ENCODE measurements at regions not wholly inside any gene's neighbourhood (a gene's known extent, or its start where the extent isn't known, plus 50 kb on each side); places are given as distances from the start of the nearest gene placed in this dataset.
A peak's percentile ranks its signal among the peaks of the same experiment; 100 is the strongest.

- DNase-seq (ENCODE audit: low read depth), result no peak
Observed at GRCh38 chr4:104795264-104795939, 300.7 kb upstream of the CXXC4 start.

DNA sequence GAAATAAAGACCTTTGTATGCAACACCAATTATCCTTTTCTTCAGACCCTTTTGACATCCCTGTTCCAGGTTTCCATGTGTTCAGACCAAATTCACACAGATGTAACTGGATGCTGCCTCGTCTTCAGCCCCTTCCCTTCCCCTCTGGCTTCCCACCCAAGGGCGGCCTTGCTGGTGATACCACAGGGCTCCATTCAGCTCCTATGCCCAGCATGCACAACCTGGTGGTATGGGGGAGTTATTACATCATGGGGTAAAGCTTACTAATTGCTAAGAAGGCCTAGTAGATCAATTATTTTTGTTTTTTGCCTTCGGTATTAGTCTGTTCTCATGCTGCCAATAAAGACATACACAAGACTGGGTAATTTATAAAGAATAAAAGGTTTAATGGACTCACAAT lies 317.0 kb upstream of the CXXC4 start:
- DNase-seq (ENCODE audit: low read depth), result no peak

GRCh38 chr4:104815665-104816064 lies 321.0 kb upstream of the CXXC4 start:
- no peak for DNase-seq (ENCODE audit: low read depth)

- no peak for DNase-seq (ENCODE audit: low read depth)
Observed at GRCh38 chr4:104818579-104818978, 323.9 kb upstream of the CXXC4 start.

GRCh38 chr4:104826171-104826570 lies 320.5 kb upstream of the TET2 start:
- DNase-seq (ENCODE audit: low read depth), result no peak

GRCh38 chr4:104829761-104830160 lies 316.9 kb upstream of the TET2 start:
- no peak for DNase-seq (ENCODE audit: low read depth)

DNA sequence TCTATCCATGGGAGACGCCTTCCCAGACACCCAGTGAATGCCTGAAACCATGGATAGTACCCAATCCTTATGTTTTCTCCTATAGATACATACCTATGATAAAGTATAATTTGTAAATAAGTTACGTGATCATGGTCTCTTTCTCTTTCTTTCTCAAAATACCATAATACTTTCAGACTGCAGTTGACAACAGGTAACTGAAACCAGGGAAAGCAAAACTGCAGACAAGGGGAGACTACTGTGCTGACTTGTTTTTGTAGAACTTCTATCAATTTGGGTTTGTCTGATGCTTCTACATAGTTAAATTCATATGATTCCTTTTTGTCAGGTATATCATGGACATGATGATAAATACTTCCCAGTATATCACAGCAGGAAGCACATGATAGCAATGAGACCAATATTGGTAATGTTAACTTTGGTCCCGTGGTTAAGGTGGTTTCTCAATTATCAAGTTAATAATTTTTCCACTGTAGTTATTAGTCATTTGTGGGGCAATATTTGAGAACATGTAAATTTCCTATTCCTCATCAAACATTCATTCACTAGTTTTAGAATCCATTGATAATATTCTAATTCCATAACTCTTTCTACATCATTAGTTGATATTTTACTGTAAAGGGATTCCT lies 298.0 kb upstream of the TET2 start:
- no peak for DNase-seq (ENCODE audit: low read depth)

GRCh38 chr4:104859601-104860237 lies 287.0 kb upstream of the TET2 start:
- DNase-seq (ENCODE audit: low read depth), result no peak

DNA sequence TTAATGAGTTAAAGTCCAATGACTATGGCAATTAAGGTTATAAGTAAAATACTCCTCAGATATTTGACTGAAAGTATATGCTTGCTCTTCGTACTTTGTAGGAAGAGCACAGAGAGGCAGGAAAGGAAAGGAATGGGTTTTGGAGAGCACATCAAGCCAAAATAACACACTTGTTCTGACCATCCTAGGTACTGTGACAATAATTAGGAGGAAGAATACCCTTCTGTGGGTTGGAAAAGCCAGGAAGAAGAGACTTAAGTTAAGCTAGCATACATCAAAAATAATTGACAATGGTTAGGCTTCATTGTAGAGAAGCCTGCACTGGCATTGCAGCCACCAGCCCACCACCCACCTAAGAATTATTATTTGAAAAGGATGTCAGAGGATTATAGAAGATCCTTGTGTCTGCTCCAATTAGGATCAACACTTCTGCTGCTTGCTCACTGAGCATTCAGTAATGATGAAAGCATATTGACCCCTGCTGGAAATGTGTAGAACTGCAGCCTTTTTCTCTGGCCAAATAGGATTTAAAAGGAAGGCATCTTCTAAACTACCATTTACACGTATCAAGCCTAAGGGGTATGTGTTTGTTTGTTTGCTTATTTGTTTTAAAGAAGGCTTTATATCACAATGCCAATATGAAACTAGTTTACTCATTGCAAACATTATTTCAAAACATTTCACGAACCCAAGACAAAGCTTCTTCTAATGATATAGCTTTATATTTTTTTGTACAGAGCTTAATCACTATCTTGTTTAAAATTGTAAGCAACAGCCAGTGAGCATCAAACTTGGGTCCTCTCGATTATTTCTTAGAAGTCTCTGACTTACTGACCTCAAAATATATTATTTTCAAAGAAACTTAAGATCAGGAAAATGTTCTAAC lies 286.2 kb upstream of the TET2 start:
- DNase-seq (ENCODE audit: low read depth), result peak; percentile 47

DNA sequence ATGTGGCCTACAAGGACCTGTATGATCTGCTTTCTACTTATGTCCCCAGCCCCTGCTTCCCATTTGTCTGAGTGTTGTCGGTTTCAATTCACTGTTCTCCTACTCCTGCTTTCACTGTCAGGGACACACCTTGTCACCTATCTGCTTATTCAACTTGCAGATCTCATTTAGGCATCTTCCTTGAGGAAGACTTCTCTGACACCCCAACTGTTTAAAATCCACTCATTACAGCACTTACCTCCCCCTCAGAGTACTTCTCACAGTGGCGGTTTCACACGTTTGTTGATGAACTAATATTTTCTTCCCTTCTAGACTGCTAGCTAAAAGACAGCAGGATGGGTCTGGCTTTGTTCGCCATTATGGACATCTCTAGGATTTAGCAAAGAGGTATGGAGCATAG lies 279.9 kb upstream of the TET2 start:
- no peak for DNase-seq (ENCODE audit: low read depth)

DNA sequence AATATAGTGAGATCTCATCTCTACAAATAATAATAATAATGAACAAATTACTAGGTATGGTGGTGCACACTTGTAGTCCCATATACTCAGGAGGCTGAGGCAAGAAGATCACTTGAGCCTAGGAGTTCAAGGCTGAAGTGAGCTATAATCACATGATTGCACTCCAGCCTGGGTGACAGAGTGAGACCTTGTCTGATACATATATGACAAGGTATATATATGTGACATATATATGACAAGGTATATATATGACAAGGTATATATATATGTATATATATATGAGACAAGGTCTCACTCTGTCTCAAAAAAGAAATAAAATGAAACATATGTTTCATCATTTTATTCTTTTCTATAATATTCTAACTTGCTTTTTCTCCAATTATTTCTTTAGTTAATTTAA lies 278.1 kb upstream of the TET2 start:
- no peak for DNase-seq (ENCODE audit: low read depth)

DNA sequence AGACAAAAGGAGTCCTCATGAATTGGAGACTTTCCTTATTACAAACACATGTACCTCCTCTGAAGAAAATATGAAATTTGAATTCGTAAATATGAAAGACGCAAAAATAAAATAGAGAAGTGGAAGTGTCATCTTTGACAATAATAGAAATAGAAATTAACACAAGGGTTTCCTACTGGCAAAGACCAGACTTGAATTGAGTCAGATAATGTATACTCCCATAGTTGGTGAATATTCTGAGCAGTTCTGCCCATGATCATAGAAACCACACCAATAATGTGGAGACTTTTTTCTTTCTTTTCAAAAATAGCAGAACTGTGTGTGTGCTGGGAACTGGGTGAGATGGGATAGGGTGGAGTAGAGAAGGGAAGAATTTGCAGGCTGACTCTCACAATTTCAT lies 277.7 kb upstream of the TET2 start:
- DNase-seq (ENCODE audit: low read depth), result no peak

GRCh38 chr4:104869831-104870230 lies 276.8 kb upstream of the TET2 start:
- DNase-seq (ENCODE audit: low read depth), result no peak

DNA sequence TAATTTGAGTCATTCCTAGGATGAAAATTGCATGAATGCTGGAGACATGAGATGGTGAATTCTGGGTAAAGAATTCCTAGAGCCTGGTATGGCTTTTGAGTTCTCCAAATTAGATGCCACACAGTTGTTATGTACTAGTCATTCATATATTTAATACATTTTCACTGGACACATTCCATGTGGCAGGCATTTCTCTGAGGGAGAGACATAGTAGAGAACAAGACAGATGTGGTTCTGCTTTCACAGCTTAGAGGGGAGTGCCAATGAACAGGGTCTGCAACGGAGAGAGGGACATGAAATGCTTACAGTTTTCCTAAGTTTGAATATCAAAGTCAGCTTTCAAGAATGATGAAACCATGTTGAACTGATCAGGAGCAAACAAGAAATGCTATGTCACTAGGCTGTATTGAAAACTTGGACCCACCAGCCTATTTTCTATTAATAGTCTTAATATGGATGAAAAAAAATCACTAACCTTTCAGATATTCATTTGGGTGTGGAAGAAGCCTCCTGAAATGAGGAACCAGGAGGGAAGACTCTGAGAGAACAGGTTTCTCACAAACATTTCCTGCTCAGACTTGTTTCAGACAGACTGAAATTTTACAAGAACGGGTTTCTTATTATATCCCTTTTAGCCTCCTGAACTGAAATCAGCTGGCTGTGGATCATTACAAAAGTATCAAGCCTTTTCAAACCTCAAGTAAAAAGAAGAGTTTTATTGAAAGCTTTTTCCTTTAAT lies 276.0 kb upstream of the TET2 start:
- no peak for DNase-seq (ENCODE audit: low read depth)

DNA sequence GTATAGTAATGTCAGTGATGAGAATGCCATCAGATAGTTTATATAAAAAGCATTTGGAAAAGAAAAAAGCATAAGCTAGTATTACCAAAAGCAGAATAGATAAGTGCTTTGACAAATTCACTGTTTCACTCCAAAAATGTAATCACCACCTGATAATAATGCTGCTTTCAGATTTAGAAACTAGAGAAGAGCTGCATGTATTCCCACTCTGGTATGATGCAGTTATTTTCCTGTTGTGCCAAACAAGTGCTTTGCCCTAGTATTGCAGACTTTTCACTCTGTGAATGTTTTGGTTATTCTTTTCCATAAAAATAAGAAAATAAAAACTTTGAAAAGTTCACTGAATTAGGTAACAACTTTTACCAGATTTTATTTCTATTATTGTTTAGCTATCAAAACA lies 267.7 kb upstream of the TET2 start:
- DNase-seq (ENCODE audit: low read depth), result no peak

GRCh38 chr4:104879367-104879766 lies 267.3 kb upstream of the TET2 start:
- DNase-seq (ENCODE audit: low read depth), result no peak

DNA sequence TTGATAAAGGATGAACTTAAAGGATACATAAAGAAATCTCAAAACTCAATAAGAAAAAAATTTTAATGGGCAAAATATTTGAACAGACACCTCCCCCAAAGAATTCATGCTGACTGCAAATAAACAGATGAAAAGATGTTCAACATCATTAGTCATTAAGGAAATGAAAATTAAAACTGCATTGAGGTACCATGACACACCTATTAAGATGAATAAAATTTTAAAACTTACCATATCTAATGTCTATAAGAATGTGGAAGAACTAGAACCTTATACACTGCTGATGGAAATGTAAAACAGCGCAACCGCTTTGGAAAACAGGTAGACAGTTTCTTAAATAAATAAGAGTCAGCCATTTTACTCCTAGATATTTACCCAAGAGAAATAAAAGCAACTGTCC lies 266.8 kb upstream of the TET2 start:
- DNase-seq (ENCODE audit: low read depth), result no peak

DNA sequence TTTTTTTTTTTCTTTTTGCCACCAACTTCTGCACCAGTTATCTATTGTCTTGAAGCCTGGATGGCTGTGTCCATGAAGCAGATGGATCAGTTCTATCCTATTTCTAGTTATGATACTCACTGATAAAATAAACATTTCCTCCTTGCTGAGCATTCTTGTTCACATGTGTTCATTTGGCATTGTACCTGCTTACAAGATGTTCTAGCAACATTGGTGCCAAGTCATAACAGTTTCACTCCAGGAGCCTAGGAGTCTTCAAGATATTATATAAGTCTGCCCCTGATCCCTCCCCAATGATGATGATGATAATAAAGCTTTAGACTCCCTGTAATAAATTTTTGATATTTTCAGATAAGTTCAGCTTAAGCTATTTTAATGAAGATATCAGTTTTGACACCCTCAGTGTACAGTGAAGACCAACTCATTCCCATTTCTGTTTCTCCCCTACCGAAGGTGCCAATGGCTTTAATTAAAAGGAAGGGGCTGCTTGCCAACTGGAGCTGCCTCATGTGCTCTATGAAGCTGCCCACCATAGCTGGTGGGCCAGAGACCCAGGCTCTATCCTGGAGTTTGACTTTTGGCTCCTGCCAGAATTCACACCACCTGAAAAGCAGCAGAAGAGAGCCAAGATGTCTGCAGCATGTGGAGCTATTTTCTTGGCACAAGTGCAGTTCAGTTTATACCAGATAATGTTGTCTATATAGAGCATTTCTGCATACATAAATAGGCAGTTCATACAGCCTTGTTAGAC lies 265.4 kb upstream of the TET2 start:
- DNase-seq (ENCODE audit: low read depth), result no peak

- DNase-seq (ENCODE audit: low read depth), result no peak
Observed at GRCh38 chr4:104890598-104891275, 255.9 kb upstream of the TET2 start.
